T-helper 1 cell treated with Interleukin-12 subunit alpha and Interleukin-12 subunit beta and Interleukin-4 antibody, amounts not matched to agents 30 μg/mL and 1 μg/mL, for 36 hours (primary cell): ENCODE measurements at regions not wholly inside any gene's neighbourhood (a gene's known extent, or its start where the extent isn't known, plus 50 kb on each side); places are given as distances from the start of the nearest gene placed in this dataset.

ENCODE experiments used
- H3K27ac Mint-ChIP-seq: one replicate; pipeline ENCODE4 v1.8.0; 2021; ENCODE audit warnings: mild to moderate bottlenecking, mixed read lengths
- H3K27me3 Mint-ChIP-seq: one replicate; pipeline ENCODE4 v1.8.0; 2021; ENCODE audit warnings: low read depth, mixed read lengths
- H3K36me3 Mint-ChIP-seq: one replicate; pipeline ENCODE4 v1.8.0; 2021; ENCODE audit warnings: low read depth, mixed read lengths
- H3K4me1 Mint-ChIP-seq: one replicate; pipeline ENCODE4 v1.8.0; 2021; ENCODE audit warnings: low read depth, mixed read lengths
- H3K4me3 Mint-ChIP-seq: one replicate; pipeline ENCODE4 v1.8.0; 2021; ENCODE audit warnings: mild to moderate bottlenecking, moderate library complexity, mixed read lengths
- H3K9me3 Mint-ChIP-seq: one replicate; pipeline ENCODE4 v1.8.0; 2021; ENCODE audit warnings: mixed read lengths

- H3K9me3 Mint-ChIP-seq: no peaks in the 10 kb centered on the region
- H3K4me3 Mint-ChIP-seq: no peak overlapping the region
- no peaks in the 10 kb centered on the region for H3K36me3 Mint-ChIP-seq
- H3K4me1 Mint-ChIP-seq: peaks cover 8% of the 10 kb centered on the region
- H3K27me3 Mint-ChIP-seq: peaks cover 7% of the 10 kb centered on the region
- H3K27ac Mint-ChIP-seq: no peak overlapping the region
Observed at GRCh38 chr5:143761663-143762062, 50.3 kb upstream of the HMHB1 start.

DNA sequence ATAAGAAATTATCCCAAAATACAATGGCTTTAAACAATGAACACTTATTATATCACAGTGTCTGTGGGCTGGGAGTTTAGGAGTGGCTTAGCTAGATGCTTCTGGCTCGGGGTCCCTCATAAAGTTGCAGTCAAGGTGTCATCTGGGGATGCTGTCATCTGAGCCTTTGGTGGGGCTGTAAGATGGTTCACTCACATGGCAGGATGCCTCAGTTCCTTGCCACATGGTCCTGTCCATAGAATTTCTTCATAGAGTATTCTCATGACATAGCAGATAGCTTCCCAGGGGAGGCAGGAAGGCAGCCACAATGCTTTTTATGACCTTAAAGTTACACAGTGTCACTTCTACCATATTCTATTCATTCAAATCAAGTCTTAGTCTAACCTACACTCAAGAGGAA lies 51.2 kb upstream of the HMHB1 start:
- Mint-ChIP-seq H3K4me3 (no peak overlapping the region), H3K27ac (no peak overlapping the region), H3K27me3 (peaks cover 3% of the 10 kb centered on the region), H3K4me1 (peaks cover 8% of the 10 kb centered on the region), H3K36me3 (no peaks in the 10 kb centered on the region), H3K9me3 (no peaks in the 10 kb centered on the region)

DNA sequence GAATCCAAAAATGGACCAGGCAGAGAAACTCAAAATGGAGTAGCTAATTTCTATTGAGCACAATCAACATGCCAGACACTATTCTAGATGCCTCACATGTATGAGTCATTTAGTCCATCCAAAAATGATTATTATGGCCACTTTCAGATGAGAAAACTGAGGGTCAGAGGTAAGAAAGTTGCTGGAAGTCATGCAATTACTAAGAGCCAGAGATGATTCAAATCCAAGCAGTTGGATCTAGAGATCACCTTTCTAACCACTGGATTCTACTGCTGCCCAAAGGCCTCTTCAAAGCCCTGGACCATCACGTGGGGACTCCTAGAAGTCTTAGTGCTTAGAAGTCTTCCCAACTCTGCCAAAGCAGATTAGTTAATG lies 51.8 kb upstream of the HMHB1 start:
- no peaks in the 10 kb centered on the region for H3K36me3 Mint-ChIP-seq
- no peaks in the 10 kb centered on the region for H3K9me3 Mint-ChIP-seq
- H3K4me1 Mint-ChIP-seq: peaks cover 8% of the 10 kb centered on the region
- H3K27ac Mint-ChIP-seq: no peak overlapping the region
- H3K27me3 Mint-ChIP-seq: peaks cover 3% of the 10 kb centered on the region
- no peak overlapping the region for H3K4me3 Mint-ChIP-seq

DNA sequence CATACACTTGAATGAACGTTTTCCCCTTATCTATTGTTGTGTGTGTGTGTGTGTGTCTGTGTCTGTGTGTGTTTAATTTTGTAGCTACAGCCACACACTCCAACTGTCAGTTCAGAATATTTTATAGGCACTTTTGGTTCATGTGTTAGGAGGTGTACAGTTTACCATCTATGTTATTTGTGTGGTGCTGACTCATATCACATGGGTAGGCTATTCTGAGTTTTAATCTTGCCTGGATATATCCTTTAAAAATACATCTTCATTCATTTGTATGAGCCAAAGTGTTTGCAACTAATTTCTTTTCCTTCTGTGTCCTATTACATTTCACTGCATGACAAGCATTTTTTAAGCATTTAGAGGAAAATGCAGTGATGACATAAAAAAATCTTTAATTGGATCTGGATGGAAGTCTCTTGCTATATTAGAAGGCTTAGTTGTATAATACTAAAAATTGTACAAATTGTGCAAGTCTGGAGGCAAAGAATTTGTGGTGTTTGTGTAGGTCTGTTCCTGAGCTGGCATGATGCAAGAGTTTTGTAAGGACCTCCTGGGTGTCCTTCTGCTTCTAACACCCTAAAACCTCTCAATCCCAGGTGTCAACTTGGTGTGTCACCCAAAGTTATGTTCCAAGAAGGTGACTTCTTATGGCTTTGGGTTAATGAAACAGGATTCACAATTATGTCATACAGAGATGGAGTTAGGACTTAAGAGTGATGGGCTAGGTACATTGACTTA lies 52.4 kb upstream of the HMHB1 start:
- peaks cover 3% of the 10 kb centered on the region for H3K27me3 Mint-ChIP-seq
- H3K36me3 Mint-ChIP-seq: no peaks in the 10 kb centered on the region
- no peak overlapping the region for H3K27ac Mint-ChIP-seq
- peaks cover 8% of the 10 kb centered on the region for H3K4me1 Mint-ChIP-seq
- H3K4me3 Mint-ChIP-seq: no peak overlapping the region
- H3K9me3 Mint-ChIP-seq: no peaks in the 10 kb centered on the region

DNA sequence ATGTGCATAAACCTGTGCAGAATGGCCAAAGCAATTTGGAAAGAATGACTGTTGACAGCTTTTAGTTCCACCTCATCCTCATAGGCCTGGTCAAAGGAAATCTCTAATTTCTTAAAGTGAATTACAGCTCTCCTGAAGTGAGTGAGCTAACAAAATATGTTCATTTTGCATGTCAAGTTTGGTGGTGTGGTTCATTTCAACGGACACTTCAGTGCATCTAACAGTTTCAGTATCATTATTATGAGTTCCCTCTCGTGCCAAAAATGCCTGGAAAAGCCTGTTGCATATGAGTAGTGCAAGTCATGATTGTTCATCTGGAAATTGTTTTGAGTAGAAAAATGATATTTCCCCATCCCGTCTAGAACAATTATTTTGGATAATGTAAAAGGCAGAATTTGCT lies 53.2 kb upstream of the HMHB1 start:
- Mint-ChIP-seq H3K4me3 (no peak overlapping the region), H3K27ac (peak overlapping the region; percentile 1), H3K9me3 (no peaks in the 10 kb centered on the region), H3K36me3 (no peaks in the 10 kb centered on the region), H3K27me3 (no peaks in the 10 kb centered on the region), H3K4me1 (peaks cover 8% of the 10 kb centered on the region)

- no peaks in the 10 kb centered on the region for H3K36me3 Mint-ChIP-seq
- H3K4me3 Mint-ChIP-seq: no peak overlapping the region
- H3K9me3 Mint-ChIP-seq: no peaks in the 10 kb centered on the region
- peaks cover 2% of the 10 kb centered on the region for H3K27me3 Mint-ChIP-seq
- no peak overlapping the region for H3K27ac Mint-ChIP-seq
- peaks cover 8% of the 10 kb centered on the region for H3K4me1 Mint-ChIP-seq
Observed at GRCh38 chr5:143758015-143758414, 53.9 kb upstream of the HMHB1 start.

DNA sequence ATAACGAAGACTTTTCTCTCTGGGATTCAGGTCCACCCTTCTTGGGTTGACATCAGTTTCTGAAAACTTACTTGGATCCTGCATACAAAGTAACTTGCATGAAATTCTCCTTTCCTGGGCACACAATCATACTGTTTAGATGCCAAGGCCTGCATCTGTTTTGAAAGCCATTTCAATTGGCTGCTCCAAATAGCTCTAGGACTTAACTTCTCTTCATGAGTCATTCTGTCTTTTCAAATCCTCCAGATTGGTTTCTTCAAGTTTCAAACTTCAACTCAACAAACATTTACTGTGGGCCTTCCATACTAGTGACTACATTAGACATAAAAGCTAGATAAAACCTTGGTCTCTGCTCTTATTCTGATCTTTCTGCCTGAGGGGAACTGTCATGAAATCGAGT lies 54.8 kb upstream of the HMHB1 start:
- Mint-ChIP-seq H3K9me3 (no peaks in the 10 kb centered on the region), H3K36me3 (no peaks in the 10 kb centered on the region), H3K4me3 (no peak overlapping the region), H3K27ac (no peak overlapping the region), H3K4me1 (peaks cover 8% of the 10 kb centered on the region), H3K27me3 (peaks cover 3% of the 10 kb centered on the region)

GRCh38 chr5:143755966-143756365 lies 56.0 kb upstream of the HMHB1 start:
- no peaks in the 10 kb centered on the region for H3K9me3 Mint-ChIP-seq
- no peaks in the 10 kb centered on the region for H3K36me3 Mint-ChIP-seq
- H3K4me3 Mint-ChIP-seq: no peak overlapping the region
- no peak overlapping the region for H3K27ac Mint-ChIP-seq
- peaks cover 3% of the 10 kb centered on the region for H3K27me3 Mint-ChIP-seq
- peaks cover 8% of the 10 kb centered on the region for H3K4me1 Mint-ChIP-seq

DNA sequence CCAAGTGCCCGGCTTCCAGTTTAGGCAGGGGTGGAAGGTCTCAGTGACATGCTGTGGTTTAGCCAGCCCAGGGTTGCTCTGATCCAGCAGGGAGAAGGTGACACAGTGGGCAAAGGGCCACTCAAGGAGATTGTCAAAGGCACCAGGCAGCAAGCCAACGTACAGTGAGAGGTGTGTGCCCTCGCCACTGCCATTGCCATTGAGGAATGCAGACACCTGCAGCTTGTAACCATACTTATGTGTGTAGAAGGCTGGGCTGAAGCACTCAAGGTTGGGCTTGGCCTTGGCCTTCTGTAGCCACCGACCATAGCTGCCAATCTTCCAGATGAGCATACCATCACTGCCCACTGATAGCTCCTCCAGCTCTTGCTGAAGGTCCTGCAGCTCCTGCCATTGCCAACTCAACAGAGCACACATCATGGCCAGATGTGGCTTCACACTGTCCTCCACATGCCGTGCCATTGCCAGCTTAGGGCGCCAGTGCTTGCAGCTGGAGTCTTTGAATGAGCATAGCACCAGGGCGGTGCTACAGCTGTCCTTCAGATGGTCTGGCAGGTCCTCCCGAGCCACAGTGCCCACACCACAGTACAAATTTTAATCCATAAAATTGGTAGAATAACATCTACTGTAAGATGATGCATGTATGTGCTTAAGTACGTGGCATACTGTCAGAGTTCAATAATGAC lies 59.7 kb upstream of the HMHB1 start:
- Mint-ChIP-seq H3K9me3 (no peaks in the 10 kb centered on the region), H3K4me1 (no peaks in the 10 kb centered on the region), H3K4me3 (no peak overlapping the region), H3K27me3 (peaks cover 13% of the 10 kb centered on the region), H3K36me3 (no peaks in the 10 kb centered on the region), H3K27ac (no peak overlapping the region)

DNA sequence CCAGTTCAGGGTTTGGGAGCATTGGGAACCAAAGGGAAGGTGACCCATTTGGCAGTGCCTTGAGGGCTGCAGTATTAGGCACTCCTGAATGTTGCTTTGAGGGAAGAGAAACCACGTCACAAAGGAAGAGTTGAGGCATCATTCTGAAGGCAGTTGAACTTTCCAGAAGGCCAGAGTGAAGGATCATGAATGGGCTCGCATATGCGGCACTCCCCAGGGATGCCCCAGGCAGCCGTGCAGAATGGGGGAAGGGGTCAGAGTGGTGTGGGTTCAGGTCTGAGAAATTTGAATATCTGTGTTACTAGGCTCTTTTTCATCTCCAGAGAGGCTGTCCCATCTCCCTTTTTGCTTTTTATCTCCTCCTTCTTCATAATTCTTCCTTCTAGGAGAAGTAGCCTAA lies 60.6 kb upstream of the HMHB1 start:
- H3K9me3 Mint-ChIP-seq: no peaks in the 10 kb centered on the region
- H3K27ac Mint-ChIP-seq: no peak overlapping the region
- H3K4me3 Mint-ChIP-seq: no peak overlapping the region
- no peaks in the 10 kb centered on the region for H3K4me1 Mint-ChIP-seq
- peaks cover 13% of the 10 kb centered on the region for H3K27me3 Mint-ChIP-seq
- no peaks in the 10 kb centered on the region for H3K36me3 Mint-ChIP-seq

GRCh38 chr5:143749581-143750205 lies 62.3 kb upstream of the HMHB1 start:
- no peak overlapping the region for H3K4me3 Mint-ChIP-seq
- H3K27ac Mint-ChIP-seq: no peak overlapping the region
- H3K9me3 Mint-ChIP-seq: no peaks in the 10 kb centered on the region
- peaks cover 13% of the 10 kb centered on the region for H3K27me3 Mint-ChIP-seq
- no peaks in the 10 kb centered on the region for H3K4me1 Mint-ChIP-seq
- H3K36me3 Mint-ChIP-seq: no peaks in the 10 kb centered on the region

- no peaks in the 10 kb centered on the region for H3K4me1 Mint-ChIP-seq
- no peak overlapping the region for H3K27ac Mint-ChIP-seq
- H3K9me3 Mint-ChIP-seq: no peaks in the 10 kb centered on the region
- peaks cover 13% of the 10 kb centered on the region for H3K27me3 Mint-ChIP-seq
- H3K36me3 Mint-ChIP-seq: no peaks in the 10 kb centered on the region
- H3K4me3 Mint-ChIP-seq: no peak overlapping the region
Observed at GRCh38 chr5:143748516-143748915, 63.4 kb upstream of the HMHB1 start.

DNA sequence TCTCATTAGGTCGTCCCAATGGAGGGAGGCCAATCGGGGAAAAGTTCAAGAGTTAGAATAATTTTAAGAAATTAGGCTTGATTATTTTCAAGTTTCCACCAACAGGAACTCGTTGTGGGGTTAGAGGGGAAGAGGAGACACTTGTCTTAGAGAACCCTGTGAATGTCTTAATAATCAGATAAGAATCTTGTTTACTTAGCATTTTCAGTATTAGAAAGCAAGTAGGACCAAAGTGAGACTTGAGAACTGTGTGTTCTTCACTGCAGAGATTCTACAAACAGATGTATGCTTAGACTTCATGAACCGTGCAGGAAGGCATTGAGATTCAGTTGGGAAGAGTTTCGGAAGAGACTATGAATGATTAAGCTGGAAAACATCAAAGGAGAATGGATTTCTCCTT lies 69.0 kb upstream of the HMHB1 start:
- H3K36me3 Mint-ChIP-seq: no peaks in the 10 kb centered on the region
- H3K27me3 Mint-ChIP-seq: no peaks in the 10 kb centered on the region
- no peak overlapping the region for H3K27ac Mint-ChIP-seq
- H3K4me3 Mint-ChIP-seq: no peak overlapping the region
- H3K4me1 Mint-ChIP-seq: peaks cover 6% of the 10 kb centered on the region
- no peaks in the 10 kb centered on the region for H3K9me3 Mint-ChIP-seq

- peaks cover 6% of the 10 kb centered on the region for H3K4me1 Mint-ChIP-seq
- no peak overlapping the region for H3K27ac Mint-ChIP-seq
- H3K4me3 Mint-ChIP-seq: no peak overlapping the region
- H3K36me3 Mint-ChIP-seq: no peaks in the 10 kb centered on the region
- no peaks in the 10 kb centered on the region for H3K9me3 Mint-ChIP-seq
- H3K27me3 Mint-ChIP-seq: no peaks in the 10 kb centered on the region
Observed at GRCh38 chr5:143741421-143741820, 70.5 kb upstream of the HMHB1 start.

- Mint-ChIP-seq H3K36me3 (no peaks in the 10 kb centered on the region), H3K4me3 (no peak overlapping the region), H3K9me3 (no peaks in the 10 kb centered on the region), H3K27me3 (no peaks in the 10 kb centered on the region), H3K4me1 (peaks cover 6% of the 10 kb centered on the region), H3K27ac (no peak overlapping the region)
Observed at GRCh38 chr5:143740956-143741355, 71.0 kb upstream of the HMHB1 start.
